CD4-positive, CD25-positive, alpha-beta regulatory T cell (primary cell): ENCODE measurements at regions not wholly inside any gene's neighbourhood (a gene's known extent, or its start where the extent isn't known, plus 50 kb on each side); places are given as distances from the start of the nearest gene placed in this dataset.

Experiments used
- ATAC-seq, 2 donors: fragments of 150-1000 bp; cut with Tn5 transposase; one replicate each; pipeline ENCODE4 v1.10.0; 2021; ENCODE audit warnings: low read depth in 2 of 2, moderate number of reproducible peaks in 2 of 2, moderate library complexity in 1 of 2
- DNase-seq, 3 donors: peaks; one replicate each; pipeline versions ENCODE4 v3.0.0 to v3.0.0-alpha.2; 2012 to 2022; ENCODE audit warnings: mixed read lengths in 1 of 3
- H3K27ac ChIP-seq: one replicate; pipeline ENCODE4 v1.7.0; 2013; ENCODE audit warnings: mild to moderate bottlenecking, low read length; ENCODE audit not compliant: insufficient read depth, poor library complexity, severe bottlenecking
- H3K27me3 ChIP-seq: one replicate; pipeline ENCODE4 v1.7.0; 2013; ENCODE audit warnings: low read length; ENCODE audit not compliant: control insufficient read depth, insufficient read depth
- H3K36me3 ChIP-seq: one replicate; pipeline ENCODE4 v1.7.0; 2013; ENCODE audit warnings: mild to moderate bottlenecking, low read length, moderate library complexity; ENCODE audit not compliant: control insufficient read depth, insufficient read depth
- H3K4me1 ChIP-seq: 2 replicates; pipeline ENCODE4 v1.7.0; 2013; ENCODE audit warnings: mild to moderate bottlenecking, low read length; ENCODE audit not compliant: insufficient read depth, control insufficient read depth, poor library complexity, severe bottlenecking
- H3K4me3 ChIP-seq: one replicate; pipeline ENCODE4 v1.7.0; 2013; ENCODE audit warnings: low read depth, mild to moderate bottlenecking, low read length, moderate library complexity
- H3K9me3 ChIP-seq, 2 experiments: 1 replicate in 1 of 2; 2 replicates in 1 of 2; pipeline ENCODE4 v1.7.0; 2013; ENCODE audit warnings: low read length in 2 of 2, mild to moderate bottlenecking in 1 of 2, moderate library complexity in 1 of 2; ENCODE audit not compliant: control insufficient read depth in 2 of 2
- H3K27ac Mint-ChIP-seq, 3 donors: one replicate each; pipeline ENCODE4 v1.8.0; 2020 to 2022; ENCODE audit warnings: mild to moderate bottlenecking in 3 of 3, mixed read lengths in 3 of 3, moderate library complexity in 2 of 3
- H3K27me3 Mint-ChIP-seq: one replicate; pipeline ENCODE4 v1.8.0; 2022; ENCODE audit warnings: mild to moderate bottlenecking, mixed read lengths
- H3K36me3 Mint-ChIP-seq: one replicate; pipeline ENCODE4 v1.8.0; 2020; ENCODE audit warnings: mixed read lengths
- H3K4me1 Mint-ChIP-seq, 4 donors: one replicate each; pipeline ENCODE4 v1.8.0; 2020 to 2022; ENCODE audit warnings: mixed read lengths in 4 of 4, mild to moderate bottlenecking in 1 of 4
- H3K4me3 Mint-ChIP-seq, 4 donors: one replicate each; pipeline ENCODE4 v1.8.0; 2020 to 2022; ENCODE audit warnings: mild to moderate bottlenecking in 4 of 4, mixed read lengths in 4 of 4, moderate library complexity in 3 of 4
- H3K9me3 Mint-ChIP-seq, 7 donors: one replicate each; pipeline ENCODE4 v1.8.0; 2020 to 2022; ENCODE audit warnings: mixed read lengths in 7 of 7, mild to moderate bottlenecking in 3 of 7, moderate library complexity in 2 of 7

DNA sequence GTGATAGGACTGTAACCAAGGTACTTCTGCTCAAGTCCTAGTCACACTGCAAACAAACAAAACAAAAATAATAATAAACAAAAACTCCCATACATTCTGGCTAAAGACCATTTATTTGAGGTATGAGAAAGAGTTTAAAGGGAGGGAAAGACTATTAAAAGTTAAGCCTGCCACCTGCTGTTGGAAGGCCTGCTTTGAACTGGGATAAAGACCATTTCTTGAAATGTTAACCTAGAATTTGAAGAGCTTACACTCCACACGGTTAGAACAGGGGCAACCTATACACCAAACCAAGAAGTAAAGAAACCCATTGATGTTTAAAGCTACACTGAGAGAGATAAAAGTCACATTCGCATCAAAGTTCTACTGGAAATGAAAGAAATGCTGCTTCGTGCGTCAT, 548.7 kb upstream of the DIPK2B start:
- H3K36me3 Mint-ChIP-seq = peaks cover 9% of the 10 kb centered on the region
- peaks cover 4 to 26% (median 11%) of the 10 kb centered on the region in 4 donors for H3K4me1 Mint-ChIP-seq
- peaks cover 14% of the 10 kb centered on the region for H3K4me1 ChIP-seq
- H3K27ac Mint-ChIP-seq = peak overlapping the region in 2 of 3 donors; percentile 34 to 52
- no peak for DNase-seq
- no peaks in the 10 kb centered on the region for H3K27me3 Mint-ChIP-seq
- H3K4me3 Mint-ChIP-seq = no peak overlapping the region
- no peak overlapping the region for H3K4me3 ChIP-seq
- H3K27me3 ChIP-seq = no peaks in the 10 kb centered on the region
- H3K9me3 ChIP-seq = no peaks in the 10 kb centered on the region
- peaks cover 12% of the 10 kb centered on the region for H3K36me3 ChIP-seq
- H3K9me3 Mint-ChIP-seq = no peaks in the 10 kb centered on the region
- no peak for ATAC-seq
- no peak overlapping the region for H3K27ac ChIP-seq

- Histone ChIP-seq H3K27me3 (no peaks in the 10 kb centered on the region), H3K27ac (no peak overlapping the region), H3K4me3 (no peak overlapping the region), H3K9me3 (no peaks in the 10 kb centered on the region), H3K36me3 (peaks cover 12% of the 10 kb centered on the region), H3K4me1 (peaks cover 7% of the 10 kb centered on the region)
- Mint-ChIP-seq H3K36me3 (peaks cover 9% of the 10 kb centered on the region), H3K9me3 (no peaks in the 10 kb centered on the region), H3K4me1 (peaks cover 4 to 26% (median 11%) of the 10 kb centered on the region in 4 donors), H3K27ac (no peak overlapping the region), H3K27me3 (no peaks in the 10 kb centered on the region), H3K4me3 (peak overlapping the region in 1 of 4 donors; percentile 79)
- ATAC-seq = no peak
- no peak for DNase-seq
Observed at GRCh38 chrX:45748369-45748774, 547.7 kb upstream of the DIPK2B start.

DNA sequence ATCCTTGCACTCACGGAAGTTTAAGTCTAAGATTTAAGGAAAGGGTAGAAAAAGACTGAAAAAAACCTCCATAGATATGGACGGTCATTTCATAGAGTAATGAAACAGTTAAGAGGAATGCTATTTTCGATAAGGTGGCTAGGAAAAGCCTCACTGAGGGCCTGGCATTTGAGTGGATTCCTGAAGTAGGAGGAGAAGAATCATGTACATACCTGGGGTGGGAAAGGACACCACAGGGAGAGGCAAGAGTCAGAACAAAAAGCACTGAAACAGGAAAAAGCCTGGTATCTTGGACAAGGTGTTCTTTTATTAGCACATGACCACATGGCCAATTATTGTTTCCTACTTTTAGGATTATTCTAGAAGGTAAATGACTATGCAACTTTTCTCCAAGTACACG, 547.2 kb upstream of the DIPK2B start:
- H3K4me3 Mint-ChIP-seq = peak overlapping the region in 1 of 4 donors; percentile 79

GRCh38 chrX:45745479-45745878, 544.8 kb upstream of the DIPK2B start:
- ATAC-seq (no peak), DNase-seq (no peak)
- H3K27ac Mint-ChIP-seq = no peak overlapping the region
- no peaks in the 10 kb centered on the region for H3K27me3 Mint-ChIP-seq
- H3K27me3 ChIP-seq = no peaks in the 10 kb centered on the region
- no peaks in the 10 kb centered on the region for H3K4me1 ChIP-seq
- no peak overlapping the region for H3K27ac ChIP-seq
- peaks cover 12% of the 10 kb centered on the region for H3K36me3 ChIP-seq
- no peak overlapping the region for H3K4me3 ChIP-seq
- H3K36me3 Mint-ChIP-seq = peaks cover 9% of the 10 kb centered on the region
- peaks cover 4 to 26% (median 10%) of the 10 kb centered on the region in 4 donors for H3K4me1 Mint-ChIP-seq
- H3K9me3 ChIP-seq = no peaks in the 10 kb centered on the region
- no peaks in the 10 kb centered on the region for H3K9me3 Mint-ChIP-seq
- no peak overlapping the region for H3K4me3 Mint-ChIP-seq

More for the DNA sequence above, 547.2 kb upstream of the DIPK2B start:
- DNase-seq (no peak), ATAC-seq (no peak)
- peaks cover 9% of the 10 kb centered on the region for H3K36me3 Mint-ChIP-seq
- no peaks in the 10 kb centered on the region for H3K9me3 Mint-ChIP-seq
- Histone ChIP-seq H3K36me3 (peaks cover 12% of the 10 kb centered on the region), H3K4me1 (peaks cover 3% of the 10 kb centered on the region), H3K9me3 (no peaks in the 10 kb centered on the region), H3K27me3 (no peaks in the 10 kb centered on the region), H3K27ac (no peak overlapping the region), H3K4me3 (no peak overlapping the region)
- no peaks in the 10 kb centered on the region for H3K27me3 Mint-ChIP-seq
- H3K4me1 Mint-ChIP-seq = peaks cover 4 to 26% (median 11%) of the 10 kb centered on the region in 4 donors
- no peak overlapping the region for H3K27ac Mint-ChIP-seq

DNA sequence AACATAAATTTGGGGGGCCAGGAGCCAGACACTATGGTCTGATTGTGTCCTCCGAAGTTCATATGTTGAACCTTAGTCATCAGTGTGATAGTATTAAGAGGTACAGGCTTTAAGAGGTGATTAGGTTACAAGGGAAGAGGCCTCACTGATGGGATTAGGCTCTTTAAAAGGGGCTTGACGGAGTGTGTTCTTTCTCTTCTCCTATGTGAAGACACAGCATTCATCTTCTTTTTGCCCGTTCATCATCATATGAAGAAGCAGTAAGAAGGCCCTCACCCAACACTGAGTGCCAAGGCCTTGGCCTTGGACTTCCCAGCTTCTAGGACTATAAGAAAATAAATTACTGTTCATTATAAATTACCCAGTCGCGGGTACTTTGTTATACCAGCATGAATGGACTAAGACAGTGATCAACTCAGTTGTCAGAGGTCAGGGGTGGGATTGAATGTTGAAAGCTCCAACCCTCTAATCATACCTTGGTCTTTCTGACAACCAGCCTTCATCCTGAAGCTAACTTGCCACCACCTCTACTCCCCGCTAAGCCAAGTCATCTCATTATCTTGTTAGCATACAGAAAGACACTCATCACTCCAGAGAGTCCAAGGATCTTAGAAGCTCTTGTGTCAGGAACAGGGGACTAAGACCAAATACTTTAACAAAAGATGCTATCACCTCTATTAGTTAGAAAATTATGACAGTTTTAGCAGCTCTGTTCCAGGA, 543.4 kb upstream of the DIPK2B start:
- Mint-ChIP-seq H3K27me3 (no peaks in the 10 kb centered on the region), H3K4me1 (peaks cover 0 to 14% (median 3%) of the 10 kb centered on the region in 4 donors), H3K4me3 (no peak overlapping the region), H3K27ac (peak overlapping the region in 1 of 3 donors; percentile 2), H3K36me3 (peaks cover 9% of the 10 kb centered on the region), H3K9me3 (no peaks in the 10 kb centered on the region)
- Histone ChIP-seq H3K4me3 (no peak overlapping the region), H3K27ac (no peak overlapping the region), H3K36me3 (peaks cover 12% of the 10 kb centered on the region), H3K4me1 (no peaks in the 10 kb centered on the region), H3K27me3 (no peaks in the 10 kb centered on the region), H3K9me3 (no peaks in the 10 kb centered on the region)
- ATAC-seq (no peak), DNase-seq (no peak)

DNA sequence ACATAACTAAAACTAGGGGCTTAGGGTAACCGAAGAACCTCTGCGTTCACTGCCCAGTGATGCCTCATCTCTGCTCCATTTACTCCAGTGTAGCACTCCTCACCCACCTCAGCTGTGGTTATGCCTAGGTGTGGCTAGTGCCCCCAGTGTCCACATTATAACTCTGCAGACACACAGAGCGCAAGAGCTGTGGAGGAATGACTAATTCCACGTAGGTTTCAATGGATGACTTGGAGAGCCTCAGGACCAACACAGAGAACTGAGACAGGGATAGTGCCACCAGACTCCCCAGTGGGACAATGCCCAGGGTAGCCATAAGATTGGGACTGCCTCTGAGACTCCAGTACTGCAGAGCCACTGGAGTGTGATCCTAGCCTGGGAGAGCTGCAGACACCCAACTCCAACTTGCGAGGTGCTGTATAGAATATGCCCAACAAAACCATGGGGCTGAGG, 542.4 kb upstream of the DIPK2B start:
- ATAC-seq = no peak
- DNase-seq = no peak

GRCh38 chrX:45740291-45740690, 539.6 kb upstream of the DIPK2B start:
- no peaks in the 10 kb centered on the region for H3K9me3 ChIP-seq
- ATAC-seq (no peak), DNase-seq (no peak)
- H3K27ac Mint-ChIP-seq = peak overlapping the region in 1 of 3 donors; percentile 14
- H3K36me3 Mint-ChIP-seq = no peaks in the 10 kb centered on the region
- H3K36me3 ChIP-seq = no peaks in the 10 kb centered on the region
- no peak overlapping the region for H3K4me3 ChIP-seq
- no peak overlapping the region for H3K27ac ChIP-seq
- no peaks in the 10 kb centered on the region for H3K27me3 ChIP-seq
- H3K4me1 Mint-ChIP-seq = peaks cover 0 to under 1% (median 0%) of the 10 kb centered on the region in 4 donors
- H3K4me3 Mint-ChIP-seq = no peak overlapping the region
- H3K4me1 ChIP-seq = no peaks in the 10 kb centered on the region
- H3K9me3 Mint-ChIP-seq = no peaks in the 10 kb centered on the region
- no peaks in the 10 kb centered on the region for H3K27me3 Mint-ChIP-seq

More for the DNA sequence above, 542.4 kb upstream of the DIPK2B start:
- no peaks in the 10 kb centered on the region for H3K9me3 Mint-ChIP-seq
- H3K27me3 ChIP-seq = no peaks in the 10 kb centered on the region
- no peak overlapping the region for H3K4me3 ChIP-seq
- H3K9me3 ChIP-seq = no peaks in the 10 kb centered on the region
- H3K4me1 Mint-ChIP-seq = peaks cover 0 to 9% (median 1%) of the 10 kb centered on the region in 4 donors
- peaks cover 12% of the 10 kb centered on the region for H3K36me3 ChIP-seq
- H3K4me1 ChIP-seq = no peaks in the 10 kb centered on the region
- H3K27ac ChIP-seq = no peak overlapping the region
- H3K27ac Mint-ChIP-seq = no peak overlapping the region
- H3K36me3 Mint-ChIP-seq = peaks cover 9% of the 10 kb centered on the region
- H3K4me3 Mint-ChIP-seq = no peak overlapping the region
- no peaks in the 10 kb centered on the region for H3K27me3 Mint-ChIP-seq

DNA sequence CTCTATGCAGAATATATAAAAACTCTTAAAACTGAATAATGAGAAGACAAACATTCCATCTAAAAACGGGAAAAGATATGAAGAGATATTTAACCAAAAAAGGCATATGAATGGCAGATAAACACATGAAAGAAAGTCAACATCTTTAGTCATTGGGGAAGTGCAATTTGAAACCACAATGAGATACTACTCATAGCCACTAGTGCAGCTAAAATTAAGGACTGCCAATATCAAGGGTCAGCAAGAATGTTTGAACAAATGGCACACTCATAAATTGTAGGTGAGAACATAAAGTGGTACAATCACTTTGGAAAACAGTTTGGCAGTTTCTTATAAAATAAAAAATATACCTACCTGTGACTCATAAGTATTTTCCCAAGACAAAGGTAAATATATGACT, 534.9 kb upstream of the DIPK2B start:
- Histone ChIP-seq H3K4me3 (no peak overlapping the region), H3K4me1 (no peaks in the 10 kb centered on the region), H3K9me3 (no peaks in the 10 kb centered on the region), H3K36me3 (no peaks in the 10 kb centered on the region), H3K27ac (no peak overlapping the region), H3K27me3 (no peaks in the 10 kb centered on the region)
- Mint-ChIP-seq H3K27me3 (no peaks in the 10 kb centered on the region), H3K4me3 (no peak overlapping the region), H3K9me3 (no peaks in the 10 kb centered on the region), H3K4me1 (no peaks in the 10 kb centered on the region), H3K36me3 (no peaks in the 10 kb centered on the region), H3K27ac (no peak overlapping the region)
- DNase-seq (no peak), ATAC-seq (no peak)
